Uterus (tissue), 3 donors: ENCODE measurements at regions not wholly inside any gene's neighbourhood (a gene's known extent, or its start where the extent isn't known, plus 50 kb on each side); places are given as distances from the start of the nearest gene placed in this dataset.

ENCODE experiments used
- DNase-seq, 2 donors: peaks; one replicate each; pipeline ENCODE4 v3.0.0-alpha.2; 2019 to 2020
- H3K27ac ChIP-seq, 2 donors: fragments of 200-600 bp; sonication (generic); 1 replicate in 1 of 2; 2 replicates in 1 of 2; pipeline ENCODE4 v1.5.1; 2016 to 2018
- H3K27me3 ChIP-seq, 2 donors: fragments of 200-600 bp; sonication (generic); one replicate each; pipeline ENCODE4 v1.5.1; 2018 to 2019; ENCODE audit warnings: control low read depth in 1 of 2
- H3K36me3 ChIP-seq, 2 donors: fragments of 200-600 bp; sonication (generic); one replicate each; pipeline ENCODE4 v1.5.1; 2019; ENCODE audit warnings: control low read depth in 1 of 2
- H3K4me1 ChIP-seq, 2 donors: fragments of 200-600 bp; sonication (generic); one replicate each; pipeline ENCODE4 v1.5.1; 2018 to 2019; ENCODE audit warnings: control low read depth in 1 of 2
- H3K4me3 ChIP-seq, 2 donors: fragments of 200-600 bp; sonication (generic); 1 replicate in 1 of 2; 2 replicates in 1 of 2; pipeline ENCODE4 v1.5.1; 2018 to 2019; ENCODE audit warnings: mild to moderate bottlenecking in 1 of 2
- H3K9me3 ChIP-seq, 2 donors: fragments of 200-600 bp; sonication (generic); one replicate each; pipeline ENCODE4 v1.5.1; 2019; ENCODE audit warnings: control low read depth in 1 of 2
- POLR2A ChIP-seq, 2 donors: fragments of 450-650 bp; IDR thresholded peaks; one replicate each; pipeline ENCODE4 v1.6.1; 2016; ENCODE audit warnings: antibody characterized with exemption in 2 of 2, mild to moderate bottlenecking in 1 of 2, moderate library complexity in 1 of 2
- intact Hi-C: fragments of 100-400 bp; cut with DNase I; formaldehyde crosslinking; loops from one replicate; pipeline ENCODE4 v1.15.1; 2023; ENCODE audit warnings: low total_unique reads
- TF ChIP-seq, protein P1 (sequence below), 4 experiments: fragments of 200-600 bp in 2 of 4; fragments of 450-650 bp in 2 of 4; sonication (generic) in 2 of 4; IDR thresholded peaks; one replicate each; pipeline ENCODE4 v1.5.1; 2016 to 2019; ENCODE audit warnings: antibody characterized with exemption in 4 of 4, mild to moderate bottlenecking in 2 of 4, moderate library complexity in 1 of 4
- donor health status: DM: yes; HTN: yes; CAD: no.

DNA sequence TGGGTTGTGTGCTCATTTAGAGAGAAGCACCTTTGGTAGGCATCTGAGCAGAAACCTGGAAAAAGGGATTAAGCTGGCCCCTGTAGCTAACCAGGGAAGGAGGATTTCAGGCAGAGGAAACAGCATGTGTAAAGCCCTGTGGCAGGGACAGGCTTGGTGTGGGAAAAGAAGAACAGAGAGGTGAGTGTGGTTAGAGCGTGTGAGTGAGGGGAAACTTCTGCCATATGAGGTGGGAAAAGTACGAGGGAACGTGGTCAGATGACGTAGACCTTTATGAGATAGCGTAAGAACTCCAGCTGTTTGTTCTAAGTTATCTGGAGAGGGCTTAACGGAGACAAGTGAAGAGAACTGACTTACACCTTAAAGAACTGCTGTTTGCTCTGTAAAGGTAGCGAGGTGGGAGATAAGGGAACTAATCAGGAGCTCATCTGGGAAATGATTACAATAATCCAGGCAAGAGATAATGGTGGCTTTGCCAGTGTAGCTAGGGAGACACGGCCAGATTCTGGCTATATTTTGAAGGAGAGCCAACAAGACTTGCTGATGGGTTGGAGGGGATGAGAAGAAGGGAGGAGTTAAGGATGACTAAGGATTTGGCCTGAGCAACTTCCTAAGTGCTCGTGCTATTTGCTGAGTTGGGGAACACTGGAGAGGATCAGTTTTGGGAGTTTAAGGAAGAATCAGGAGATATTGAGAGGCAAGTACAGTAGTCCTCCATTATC is 234.0 kb downstream of the ETNK1 start:
- Histone ChIP-seq H3K4me1 (no peaks in the 10 kb centered on the region), H3K27ac (no peak overlapping the region), H3K4me3 (no peak overlapping the region), H3K36me3 (no peaks in the 10 kb centered on the region), H3K27me3 (no peaks in the 10 kb centered on the region), H3K9me3 (no peaks in the 10 kb centered on the region)
- no peak for DNase-seq
- intact Hi-C loops, result no loop called here
- no peak for TF ChIP-seq POLR2A (IDR thresholded peaks at IDR 0.05)
- TF ChIP-seq, protein P1, sequence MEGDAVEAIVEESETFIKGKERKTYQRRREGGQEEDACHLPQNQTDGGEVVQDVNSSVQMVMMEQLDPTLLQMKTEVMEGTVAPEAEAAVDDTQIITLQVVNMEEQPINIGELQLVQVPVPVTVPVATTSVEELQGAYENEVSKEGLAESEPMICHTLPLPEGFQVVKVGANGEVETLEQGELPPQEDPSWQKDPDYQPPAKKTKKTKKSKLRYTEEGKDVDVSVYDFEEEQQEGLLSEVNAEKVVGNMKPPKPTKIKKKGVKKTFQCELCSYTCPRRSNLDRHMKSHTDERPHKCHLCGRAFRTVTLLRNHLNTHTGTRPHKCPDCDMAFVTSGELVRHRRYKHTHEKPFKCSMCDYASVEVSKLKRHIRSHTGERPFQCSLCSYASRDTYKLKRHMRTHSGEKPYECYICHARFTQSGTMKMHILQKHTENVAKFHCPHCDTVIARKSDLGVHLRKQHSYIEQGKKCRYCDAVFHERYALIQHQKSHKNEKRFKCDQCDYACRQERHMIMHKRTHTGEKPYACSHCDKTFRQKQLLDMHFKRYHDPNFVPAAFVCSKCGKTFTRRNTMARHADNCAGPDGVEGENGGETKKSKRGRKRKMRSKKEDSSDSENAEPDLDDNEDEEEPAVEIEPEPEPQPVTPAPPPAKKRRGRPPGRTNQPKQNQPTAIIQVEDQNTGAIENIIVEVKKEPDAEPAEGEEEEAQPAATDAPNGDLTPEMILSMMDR (IDR thresholded peaks at IDR 0.05), result no peak

DNA sequence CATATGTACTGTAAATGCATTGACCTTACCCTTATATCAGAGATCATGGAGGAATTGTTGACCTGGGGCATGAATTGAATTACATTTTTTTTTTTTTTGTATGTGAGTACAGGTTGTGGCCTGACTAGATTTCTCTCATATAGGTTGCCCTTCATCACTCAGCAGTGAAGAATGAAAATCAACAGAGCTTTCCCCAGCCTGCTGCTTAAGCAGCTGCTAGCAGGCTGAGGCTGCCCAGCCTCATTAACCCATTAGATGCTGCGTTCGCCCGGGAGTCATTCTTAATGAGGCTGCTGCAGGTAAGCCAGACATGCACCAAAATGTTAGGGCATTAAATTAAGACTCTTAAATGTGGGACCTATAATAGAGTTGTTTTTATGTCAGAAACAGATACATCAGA is 236.0 kb downstream of the ETNK1 start:
- Histone ChIP-seq H3K36me3 (no peaks in the 10 kb centered on the region), H3K4me3 (no peak overlapping the region), H3K9me3 (no peaks in the 10 kb centered on the region), H3K27me3 (no peaks in the 10 kb centered on the region), H3K27ac (no peak overlapping the region), H3K4me1 (no peaks in the 10 kb centered on the region)
- DNase-seq, result no peak
- intact Hi-C loops, result no loop called here
- TF ChIP-seq, protein P1 (IDR thresholded peaks at IDR 0.05), result no peak
- TF ChIP-seq POLR2A (IDR thresholded peaks at IDR 0.05), result no peak

DNA sequence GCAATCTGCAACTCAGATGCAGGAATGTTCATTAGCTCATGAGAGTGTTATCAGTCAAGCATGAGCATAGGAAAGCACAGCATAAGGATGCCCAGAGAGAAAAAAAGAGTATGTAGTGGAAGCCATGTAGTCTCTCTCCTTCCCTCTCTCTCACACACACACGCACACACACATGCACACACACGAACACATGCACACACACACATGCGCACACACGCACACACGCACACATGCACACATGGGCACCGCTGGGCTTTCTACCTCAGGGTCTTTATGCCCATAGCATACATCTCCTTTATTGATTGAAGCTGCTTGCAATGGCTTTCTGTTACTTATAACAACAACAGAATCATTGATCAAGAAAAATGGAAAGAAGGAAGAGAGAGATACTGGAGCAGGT is 240.9 kb downstream of the ETNK1 start:
- Histone ChIP-seq H3K9me3 (no peaks in the 10 kb centered on the region), H3K4me3 (no peak overlapping the region), H3K36me3 (no peaks in the 10 kb centered on the region), H3K4me1 (no peaks in the 10 kb centered on the region), H3K27me3 (no peaks in the 10 kb centered on the region), H3K27ac (no peak overlapping the region)
- no peak for DNase-seq
- intact Hi-C loops, result no loop called here
- TF ChIP-seq POLR2A (IDR thresholded peaks at IDR 0.05), result no peak
- TF ChIP-seq, protein P1 (IDR thresholded peaks at IDR 0.05), result no peak

- no peaks in the 10 kb centered on the region for H3K4me1 ChIP-seq
- H3K9me3 ChIP-seq, result no peaks in the 10 kb centered on the region
- H3K27me3 ChIP-seq, result no peaks in the 10 kb centered on the region
- TF ChIP-seq, protein P1 (IDR thresholded peaks at IDR 0.05), result no peak
- no peak for TF ChIP-seq POLR2A (IDR thresholded peaks at IDR 0.05)
- intact Hi-C loops, result no loop called here
- H3K36me3 ChIP-seq, result no peaks in the 10 kb centered on the region
- no peak overlapping the region for H3K4me3 ChIP-seq
- DNase-seq, result no peak
- H3K27ac ChIP-seq, result no peak overlapping the region
Observed at GRCh38 chr12:22866406-22866805, 241.4 kb downstream of the ETNK1 start.

- intact Hi-C loops, result no loop called here
- Histone ChIP-seq H3K4me3 (no peak overlapping the region), H3K9me3 (no peaks in the 10 kb centered on the region), H3K27ac (no peak overlapping the region), H3K36me3 (no peaks in the 10 kb centered on the region), H3K27me3 (no peaks in the 10 kb centered on the region), H3K4me1 (no peaks in the 10 kb centered on the region)
- TF ChIP-seq, protein P1 (IDR thresholded peaks at IDR 0.05), result no peak
- TF ChIP-seq POLR2A (IDR thresholded peaks at IDR 0.05), result no peak
- DNase-seq, result no peak
Observed at GRCh38 chr12:22874151-22874550, 249.2 kb downstream of the ETNK1 start.
